GM23338 (cell line): ENCODE measurements at regions not wholly inside any gene's neighbourhood (a gene's known extent, or its start where the extent isn't known, plus 50 kb on each side); places are given as distances from the start of the nearest gene placed in this dataset.

Experiments used
- ATAC-seq: fragments of 200-7000 bp; cut with Tn5 transposase; 3 replicates; pipeline ENCODE4 v1.9.1; 2020
- DNase-seq: peaks from one replicate; pipeline ENCODE4 v3.0.0-alpha.2; 2015; ENCODE audit warnings: low spot score
- H2AFZ ChIP-seq: fragments of 200-600 bp; sonication (generic); 2 replicates; pipeline ENCODE4 v1.8.0; 2016; ENCODE audit warnings: antibody characterized with exemption, mild to moderate bottlenecking, moderate library complexity
- H3F3A ChIP-seq: fragments of 200-600 bp; sonication (generic); replicated peaks from 2 replicates; pipeline ENCODE4 v1.8.0; 2017; ENCODE audit warnings: antibody characterized with exemption, mixed run types, low read depth
- H3K27ac ChIP-seq: fragments of 200-600 bp; sonication (generic); 2 replicates; pipeline ENCODE4 v1.6.1; 2016; ENCODE audit warnings: low read depth
- H3K27me3 ChIP-seq: fragments of 200-600 bp; sonication (generic); 2 replicates; pipeline ENCODE4 v1.8.0; 2016; ENCODE audit warnings: mild to moderate bottlenecking, mixed run types, moderate library complexity; ENCODE audit not compliant: insufficient read depth
- H3K36me3 ChIP-seq: fragments of 200-600 bp; sonication (generic); 2 replicates; pipeline ENCODE4 v1.8.0; 2016; ENCODE audit warnings: mild to moderate bottlenecking; ENCODE audit not compliant: insufficient read depth
- H3K4me1 ChIP-seq: fragments of 200-600 bp; sonication (generic); 2 replicates; pipeline ENCODE4 v1.8.0; 2016; ENCODE audit warnings: mild to moderate bottlenecking, moderate library complexity; ENCODE audit not compliant: insufficient read depth
- H3K4me2 ChIP-seq: fragments of 200-600 bp; sonication (generic); 2 replicates; pipeline ENCODE4 v1.7.1; 2017; ENCODE audit warnings: mixed run types
- H3K4me3 ChIP-seq: fragments of 200-600 bp; sonication (generic); 2 replicates; pipeline ENCODE4 v1.6.1; 2016; ENCODE audit warnings: mixed run types
- H3K79me2 ChIP-seq: fragments of 200-600 bp; sonication (generic); replicated peaks from 2 replicates; pipeline ENCODE4 v1.8.0; 2017; ENCODE audit warnings: mild to moderate bottlenecking; ENCODE audit not compliant: insufficient read depth
- H3K9me2 ChIP-seq: fragments of 200-600 bp; sonication (generic); 2 replicates; pipeline ENCODE4 v1.8.0; 2017; ENCODE audit not compliant: insufficient read depth
- H4K20me1 ChIP-seq: fragments of 200-600 bp; sonication (generic); replicated peaks from 2 replicates; pipeline ENCODE4 v1.8.0; 2017; ENCODE audit warnings: mild to moderate bottlenecking; ENCODE audit not compliant: insufficient read depth
- H3K27ac Mint-ChIP-seq: 2 replicates; pipeline ENCODE4 v1.8.0; 2020; ENCODE audit warnings: inconsistent platforms, mild to moderate bottlenecking, moderate library complexity, mixed read lengths
- H3K27me3 Mint-ChIP-seq: 3 replicates; pipeline ENCODE4 v1.8.0; 2022; ENCODE audit warnings: low read depth, mild to moderate bottlenecking, moderate library complexity, mixed read lengths, inconsistent platforms; ENCODE audit not compliant: insufficient read depth, poor library complexity
- H3K36me3 Mint-ChIP-seq: 3 replicates; pipeline ENCODE4 v1.8.0; 2021; ENCODE audit warnings: low read depth, mild to moderate bottlenecking, inconsistent platforms, moderate library complexity, mixed read lengths
- H3K4me1 Mint-ChIP-seq: 3 replicates; pipeline ENCODE4 v1.8.0; 2020; ENCODE audit warnings: mild to moderate bottlenecking, inconsistent platforms, mixed read lengths
- H3K4me3 Mint-ChIP-seq: 3 replicates; pipeline ENCODE4 v1.8.0; 2021; ENCODE audit warnings: moderate library complexity, mild to moderate bottlenecking, inconsistent platforms, mixed read lengths
- H3K9me3 Mint-ChIP-seq: 3 replicates; pipeline ENCODE4 v1.8.0; 2020; ENCODE audit warnings: moderate library complexity, mild to moderate bottlenecking, inconsistent platforms, mixed read lengths
- CREB1 ChIP-seq: fragments of 250-450 bp; sonication (Bioruptor Pico); IDR thresholded peaks from 2 replicates; pipeline ENCODE4 v1.5.0; 2020; ENCODE audit warnings: low read depth, mild to moderate bottlenecking, moderate library complexity
- EZH2 ChIP-seq: fragments of 200-600 bp; sonication (generic); IDR thresholded peaks from one replicate; pipeline ENCODE4 v1.8.0; 2017; ENCODE audit warnings: antibody characterized with exemption, mild to moderate bottlenecking, low read depth; ENCODE audit not compliant: unreplicated experiment
- JUNB ChIP-seq: IDR thresholded peaks from one replicate; pipeline ENCODE4 v1.6.1; 2016; ENCODE audit warnings: antibody characterized with exemption; ENCODE audit not compliant: unreplicated experiment
- NANOG ChIP-seq: IDR thresholded peaks from 2 replicates; pipeline ENCODE4 v1.6.1; 2016; ENCODE audit warnings: antibody characterized with exemption, borderline replicate concordance
- POLR2AphosphoS5 ChIP-seq: IDR thresholded peaks from 2 replicates; pipeline ENCODE4 v1.6.1; 2016; ENCODE audit warnings: antibody characterized with exemption, low read depth
- STAT1 ChIP-seq: IDR thresholded peaks from one replicate; pipeline ENCODE4 v1.6.1; 2016; ENCODE audit warnings: antibody characterized with exemption; ENCODE audit not compliant: unreplicated experiment
- ZNF114 ChIP-seq: fragments of 250-450 bp; sonication (Bioruptor Pico); IDR thresholded peaks from 2 replicates; pipeline ENCODE4 v1.5.0; 2020; ENCODE audit warnings: mild to moderate bottlenecking, moderate library complexity
- ZNF331 ChIP-seq: fragments of 250-450 bp; sonication (Bioruptor Pico); IDR thresholded peaks from 2 replicates; pipeline ENCODE4 v1.5.0; 2020; ENCODE audit warnings: low read depth, mild to moderate bottlenecking, moderate library complexity
- TF ChIP-seq, protein P1 (sequence below): IDR thresholded peaks from one replicate; pipeline ENCODE4 v1.6.1; 2018; ENCODE audit warnings: antibody characterized with exemption; ENCODE audit not compliant: unreplicated experiment
- TF ChIP-seq, protein P2 (sequence below), 2 experiments: fragments of 200-600 bp in 1 of 2; sonication (generic) in 1 of 2; conservative IDR thresholded peaks; 2 replicates each; pipeline versions ENCODE4 v1.5.1 to v1.6.1; 2016 to 2017; ENCODE audit warnings: antibody characterized with exemption in 2 of 2, low read depth in 2 of 2, mild to moderate bottlenecking in 2 of 2, moderate library complexity in 1 of 2
- TF ChIP-seq, protein P3 (sequence below): IDR thresholded peaks from 2 replicates; pipeline ENCODE4 v1.6.1; 2016; ENCODE audit warnings: antibody characterized with exemption

DNA sequence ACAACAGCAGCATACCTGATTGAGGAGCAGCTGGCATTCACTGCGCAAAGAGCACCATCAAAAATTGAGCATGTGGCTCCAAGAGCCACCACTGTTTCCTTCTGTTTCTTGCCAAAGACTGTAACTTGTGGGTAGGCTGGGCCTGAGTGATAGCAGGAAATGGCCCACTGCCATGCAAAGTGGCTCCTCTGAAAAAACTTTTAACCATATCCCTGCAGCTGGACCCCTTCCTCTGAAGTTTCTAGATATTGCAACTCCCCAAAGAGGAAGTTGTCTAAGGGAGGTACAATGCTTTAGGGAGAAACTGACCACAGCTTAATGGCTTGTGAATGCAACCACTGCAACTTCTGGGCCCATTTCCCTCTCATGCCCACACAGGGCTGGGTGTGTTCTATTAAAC, 355.4 kb upstream of the PDE4D start:
- H3K4me1 ChIP-seq: no peaks in the 10 kb centered on the region
- H3K27ac ChIP-seq: no peak overlapping the region
- ATAC-seq: no peak
- H3K4me3 Mint-ChIP-seq: no peak overlapping the region
- H3K27me3 Mint-ChIP-seq: no peaks in the 10 kb centered on the region
- DNase-seq: no peak
- no peaks in the 10 kb centered on the region for H3K36me3 ChIP-seq
- H2AFZ ChIP-seq: no peak overlapping the region; the same call in 1 of the 2 replicates
- H3K79me2 ChIP-seq: no peaks in the 10 kb centered on the region
- no peaks in the 10 kb centered on the region for H3F3A ChIP-seq
- TF ChIP-seq EZH2: no peak
- TF ChIP-seq POLR2AphosphoS5: no peak
- no peak for TF ChIP-seq JUNB
- TF ChIP-seq, protein P1, sequence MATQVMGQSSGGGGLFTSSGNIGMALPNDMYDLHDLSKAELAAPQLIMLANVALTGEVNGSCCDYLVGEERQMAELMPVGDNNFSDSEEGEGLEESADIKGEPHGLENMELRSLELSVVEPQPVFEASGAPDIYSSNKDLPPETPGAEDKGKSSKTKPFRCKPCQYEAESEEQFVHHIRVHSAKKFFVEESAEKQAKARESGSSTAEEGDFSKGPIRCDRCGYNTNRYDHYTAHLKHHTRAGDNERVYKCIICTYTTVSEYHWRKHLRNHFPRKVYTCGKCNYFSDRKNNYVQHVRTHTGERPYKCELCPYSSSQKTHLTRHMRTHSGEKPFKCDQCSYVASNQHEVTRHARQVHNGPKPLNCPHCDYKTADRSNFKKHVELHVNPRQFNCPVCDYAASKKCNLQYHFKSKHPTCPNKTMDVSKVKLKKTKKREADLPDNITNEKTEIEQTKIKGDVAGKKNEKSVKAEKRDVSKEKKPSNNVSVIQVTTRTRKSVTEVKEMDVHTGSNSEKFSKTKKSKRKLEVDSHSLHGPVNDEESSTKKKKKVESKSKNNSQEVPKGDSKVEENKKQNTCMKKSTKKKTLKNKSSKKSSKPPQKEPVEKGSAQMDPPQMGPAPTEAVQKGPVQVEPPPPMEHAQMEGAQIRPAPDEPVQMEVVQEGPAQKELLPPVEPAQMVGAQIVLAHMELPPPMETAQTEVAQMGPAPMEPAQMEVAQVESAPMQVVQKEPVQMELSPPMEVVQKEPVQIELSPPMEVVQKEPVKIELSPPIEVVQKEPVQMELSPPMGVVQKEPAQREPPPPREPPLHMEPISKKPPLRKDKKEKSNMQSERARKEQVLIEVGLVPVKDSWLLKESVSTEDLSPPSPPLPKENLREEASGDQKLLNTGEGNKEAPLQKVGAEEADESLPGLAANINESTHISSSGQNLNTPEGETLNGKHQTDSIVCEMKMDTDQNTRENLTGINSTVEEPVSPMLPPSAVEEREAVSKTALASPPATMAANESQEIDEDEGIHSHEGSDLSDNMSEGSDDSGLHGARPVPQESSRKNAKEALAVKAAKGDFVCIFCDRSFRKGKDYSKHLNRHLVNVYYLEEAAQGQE: no peak
- no peak for TF ChIP-seq STAT1
- no peak for TF ChIP-seq NANOG
- TF ChIP-seq ZNF331 (CRISPR knock-in tag): no peak
- TF ChIP-seq CREB1 (CRISPR knock-in tag): no peak
- H3K9me2 ChIP-seq: no peaks in the 10 kb centered on the region; the same call in none of the 2 replicates
- H3K9me3 Mint-ChIP-seq: no peaks in the 10 kb centered on the region; the same call in 2 of the 3 replicates
- no peak overlapping the region for H3K27ac Mint-ChIP-seq
- no peak overlapping the region for H3K4me3 ChIP-seq
- no peaks in the 10 kb centered on the region; the same call in 2 of the 3 replicates for H3K36me3 Mint-ChIP-seq
- H3K4me1 Mint-ChIP-seq: no peaks in the 10 kb centered on the region
- no peaks in the 10 kb centered on the region for H3K27me3 ChIP-seq
- H3K4me2 ChIP-seq: no peak overlapping the region
- no peaks in the 10 kb centered on the region for H4K20me1 ChIP-seq

DNA sequence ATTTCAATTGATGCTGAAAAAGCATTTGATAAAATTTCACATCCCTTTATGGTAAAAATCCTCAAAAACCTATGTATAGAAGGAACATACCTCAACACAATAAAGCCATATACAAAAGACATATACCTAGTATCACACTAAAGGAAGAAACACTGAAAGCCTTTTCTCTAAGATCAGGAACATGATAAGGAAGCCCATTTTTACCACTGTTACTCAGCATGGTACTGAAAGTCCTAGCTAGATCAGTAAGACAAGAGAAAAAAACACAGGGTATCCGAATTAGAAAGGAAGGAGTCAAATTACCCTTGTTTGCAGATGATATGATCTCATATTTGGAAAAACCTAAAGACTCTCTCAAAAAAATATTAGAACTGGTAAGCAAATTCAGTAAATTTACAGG, 350.2 kb upstream of the PDE4D start:
- Histone ChIP-seq H3K27me3 (no peaks in the 10 kb centered on the region), H3K4me2 (no peak overlapping the region), H3K9me2 (no peaks in the 10 kb centered on the region; the same call in 1 of the 2 replicates), H3K36me3 (no peaks in the 10 kb centered on the region), H3K4me1 (no peaks in the 10 kb centered on the region), H3K79me2 (no peaks in the 10 kb centered on the region), H3K4me3 (no peak overlapping the region), H3K27ac (no peak overlapping the region), H4K20me1 (no peaks in the 10 kb centered on the region), H3F3A (no peaks in the 10 kb centered on the region), H2AFZ (no peak overlapping the region)
- H3K4me1 Mint-ChIP-seq: no peaks in the 10 kb centered on the region
- no peak overlapping the region for H3K4me3 Mint-ChIP-seq
- H3K27me3 Mint-ChIP-seq: no peaks in the 10 kb centered on the region
- TF ChIP-seq STAT1: no peak
- no peak for TF ChIP-seq ZNF331 (CRISPR knock-in tag)
- TF ChIP-seq ZNF114: no peak
- TF ChIP-seq, protein P2, sequence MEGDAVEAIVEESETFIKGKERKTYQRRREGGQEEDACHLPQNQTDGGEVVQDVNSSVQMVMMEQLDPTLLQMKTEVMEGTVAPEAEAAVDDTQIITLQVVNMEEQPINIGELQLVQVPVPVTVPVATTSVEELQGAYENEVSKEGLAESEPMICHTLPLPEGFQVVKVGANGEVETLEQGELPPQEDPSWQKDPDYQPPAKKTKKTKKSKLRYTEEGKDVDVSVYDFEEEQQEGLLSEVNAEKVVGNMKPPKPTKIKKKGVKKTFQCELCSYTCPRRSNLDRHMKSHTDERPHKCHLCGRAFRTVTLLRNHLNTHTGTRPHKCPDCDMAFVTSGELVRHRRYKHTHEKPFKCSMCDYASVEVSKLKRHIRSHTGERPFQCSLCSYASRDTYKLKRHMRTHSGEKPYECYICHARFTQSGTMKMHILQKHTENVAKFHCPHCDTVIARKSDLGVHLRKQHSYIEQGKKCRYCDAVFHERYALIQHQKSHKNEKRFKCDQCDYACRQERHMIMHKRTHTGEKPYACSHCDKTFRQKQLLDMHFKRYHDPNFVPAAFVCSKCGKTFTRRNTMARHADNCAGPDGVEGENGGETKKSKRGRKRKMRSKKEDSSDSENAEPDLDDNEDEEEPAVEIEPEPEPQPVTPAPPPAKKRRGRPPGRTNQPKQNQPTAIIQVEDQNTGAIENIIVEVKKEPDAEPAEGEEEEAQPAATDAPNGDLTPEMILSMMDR (conservative IDR thresholded peaks at IDR 0.05; ENCODE audit: low read depth in 2 of 2): no peak
- TF ChIP-seq, protein P3, sequence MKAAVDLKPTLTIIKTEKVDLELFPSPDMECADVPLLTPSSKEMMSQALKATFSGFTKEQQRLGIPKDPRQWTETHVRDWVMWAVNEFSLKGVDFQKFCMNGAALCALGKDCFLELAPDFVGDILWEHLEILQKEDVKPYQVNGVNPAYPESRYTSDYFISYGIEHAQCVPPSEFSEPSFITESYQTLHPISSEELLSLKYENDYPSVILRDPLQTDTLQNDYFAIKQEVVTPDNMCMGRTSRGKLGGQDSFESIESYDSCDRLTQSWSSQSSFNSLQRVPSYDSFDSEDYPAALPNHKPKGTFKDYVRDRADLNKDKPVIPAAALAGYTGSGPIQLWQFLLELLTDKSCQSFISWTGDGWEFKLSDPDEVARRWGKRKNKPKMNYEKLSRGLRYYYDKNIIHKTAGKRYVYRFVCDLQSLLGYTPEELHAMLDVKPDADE: no peak
- TF ChIP-seq JUNB: no peak
- no peak for TF ChIP-seq EZH2
- no peak for TF ChIP-seq POLR2AphosphoS5
- H3K9me3 Mint-ChIP-seq: peaks cover 3% of the 10 kb centered on the region; the same call in 2 of the 3 replicates
- no peak overlapping the region for H3K27ac Mint-ChIP-seq
- ATAC-seq: no peak
- DNase-seq: no peak
- H3K36me3 Mint-ChIP-seq: no peaks in the 10 kb centered on the region; the same call in 2 of the 3 replicates
